ENCODE measurements at regions not wholly inside any gene's neighbourhood (a gene's known extent, or its start where the extent isn't known, plus 50 kb on each side); places are given as distances from the start of the nearest gene placed in this dataset.

DNA sequence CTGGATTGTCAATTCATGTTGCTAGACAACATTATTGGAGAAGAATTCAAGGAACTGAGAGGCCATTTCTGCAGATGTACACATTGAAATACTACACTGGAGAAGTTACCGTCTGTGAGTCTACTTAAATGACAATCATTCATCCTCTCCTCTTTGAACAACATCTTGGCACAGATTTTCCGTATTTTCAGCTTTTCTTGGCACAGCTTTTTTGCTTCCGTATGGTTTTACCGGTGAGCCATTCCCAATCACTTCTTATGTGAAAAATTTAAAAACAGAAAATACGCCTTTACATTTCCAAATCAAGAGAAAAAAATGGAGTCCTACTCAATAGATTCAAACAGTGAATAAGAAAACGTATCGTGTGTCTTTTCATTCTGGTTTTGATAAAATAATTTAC, 1493.7 kb downstream of the AMY1C start:
- no peak overlapping the region for H3K9ac ChIP-seq (ENCODE audit: low read depth in 1 of 2, low read length in 2 of 2)
- no peaks in the 10 kb centered on the region for H3K4me1 ChIP-seq (ENCODE audit: control insufficient read depth in 4 of 4, insufficient read depth in 4 of 4, low read length in 3 of 4)
- DNase-seq (ENCODE audit: low spot score): no peak
- no peaks in the 10 kb centered on the region for H3K27me3 ChIP-seq (ENCODE audit: control insufficient read depth in 4 of 4, insufficient read depth in 4 of 4, low read length in 3 of 4)
- no peak overlapping the region for H3K27ac ChIP-seq (ENCODE audit: low read depth in 1 of 2, low read length in 2 of 2)
- H3K36me3 ChIP-seq (ENCODE audit: control insufficient read depth in 4 of 4, insufficient read depth in 3 of 4, low read depth in 1 of 4, low read length in 3 of 4): no peaks in the 10 kb centered on the region
- no peak for TF ChIP-seq YY1 (IDR thresholded peaks at IDR 0.05)
- TF ChIP-seq GABPA (IDR thresholded peaks at IDR 0.05 in 1 of 2, conservative IDR thresholded peaks at IDR 0.05 in 1 of 2): no peak
- no peak for TF ChIP-seq MAX (IDR thresholded peaks at IDR 0.05)
- WGBS: 80% methylated on average over 7 of the region's 7 CpGs
- no peak overlapping the region for H3K4me3 ChIP-seq (ENCODE audit: low read depth in 1 of 3, low read length in 3 of 3)
- peaks cover 0 to 3% (median 0%) of the 10 kb centered on the region in 4 donors for H3K9me3 ChIP-seq (ENCODE audit: control insufficient read depth in 4 of 4, low read length in 3 of 4)

DNA sequence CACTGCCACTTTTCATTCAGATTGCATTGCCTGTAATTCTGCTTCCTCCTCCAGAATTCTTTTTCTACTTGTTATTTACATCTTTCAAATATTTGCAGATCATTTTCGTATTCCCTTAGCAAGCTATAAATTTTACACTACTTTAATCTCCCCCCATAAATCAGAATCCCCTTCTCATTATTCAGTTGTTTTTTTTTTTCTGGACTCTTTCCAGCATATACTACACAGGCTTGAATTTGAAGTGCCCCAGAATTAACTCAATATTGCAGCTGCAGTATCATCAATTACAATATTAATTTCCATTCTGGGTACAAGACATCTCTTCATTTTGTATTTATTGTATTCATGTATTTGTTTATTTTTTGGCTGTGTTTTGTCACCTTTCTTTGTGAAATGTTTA, 1494.3 kb downstream of the AMY1C start:
- no peak for DNase-seq (ENCODE audit: low spot score)
- peaks cover 0 to 3% (median 0%) of the 10 kb centered on the region in 4 donors for H3K9me3 ChIP-seq (ENCODE audit: control insufficient read depth in 4 of 4, low read length in 3 of 4)
- no peaks in the 10 kb centered on the region for H3K27me3 ChIP-seq (ENCODE audit: control insufficient read depth in 4 of 4, insufficient read depth in 4 of 4, low read length in 3 of 4)
- no peak overlapping the region for H3K9ac ChIP-seq (ENCODE audit: low read depth in 1 of 2, low read length in 2 of 2)
- H3K4me1 ChIP-seq (ENCODE audit: control insufficient read depth in 4 of 4, insufficient read depth in 4 of 4, low read length in 3 of 4): no peaks in the 10 kb centered on the region
- no peak overlapping the region for H3K4me3 ChIP-seq (ENCODE audit: low read depth in 1 of 3, low read length in 3 of 3)
- H3K36me3 ChIP-seq (ENCODE audit: control insufficient read depth in 4 of 4, insufficient read depth in 3 of 4, low read depth in 1 of 4, low read length in 3 of 4): no peaks in the 10 kb centered on the region
- H3K27ac ChIP-seq (ENCODE audit: low read depth in 1 of 2, low read length in 2 of 2): no peak overlapping the region
- TF ChIP-seq, protein P1, sequence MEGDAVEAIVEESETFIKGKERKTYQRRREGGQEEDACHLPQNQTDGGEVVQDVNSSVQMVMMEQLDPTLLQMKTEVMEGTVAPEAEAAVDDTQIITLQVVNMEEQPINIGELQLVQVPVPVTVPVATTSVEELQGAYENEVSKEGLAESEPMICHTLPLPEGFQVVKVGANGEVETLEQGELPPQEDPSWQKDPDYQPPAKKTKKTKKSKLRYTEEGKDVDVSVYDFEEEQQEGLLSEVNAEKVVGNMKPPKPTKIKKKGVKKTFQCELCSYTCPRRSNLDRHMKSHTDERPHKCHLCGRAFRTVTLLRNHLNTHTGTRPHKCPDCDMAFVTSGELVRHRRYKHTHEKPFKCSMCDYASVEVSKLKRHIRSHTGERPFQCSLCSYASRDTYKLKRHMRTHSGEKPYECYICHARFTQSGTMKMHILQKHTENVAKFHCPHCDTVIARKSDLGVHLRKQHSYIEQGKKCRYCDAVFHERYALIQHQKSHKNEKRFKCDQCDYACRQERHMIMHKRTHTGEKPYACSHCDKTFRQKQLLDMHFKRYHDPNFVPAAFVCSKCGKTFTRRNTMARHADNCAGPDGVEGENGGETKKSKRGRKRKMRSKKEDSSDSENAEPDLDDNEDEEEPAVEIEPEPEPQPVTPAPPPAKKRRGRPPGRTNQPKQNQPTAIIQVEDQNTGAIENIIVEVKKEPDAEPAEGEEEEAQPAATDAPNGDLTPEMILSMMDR (IDR thresholded peaks at IDR 0.05; ENCODE audit: low read depth, low read length, missing input control): no peak
- TF ChIP-seq MAX (IDR thresholded peaks at IDR 0.05) (no peak), RAD21 (IDR thresholded peaks at IDR 0.05) (no peak), TAF1 (conservative IDR thresholded peaks at IDR 0.05) (no peak), GABPA (IDR thresholded peaks at IDR 0.05 in 1 of 2, conservative IDR thresholded peaks at IDR 0.05 in 1 of 2) (no peak), JUND (IDR thresholded peaks at IDR 0.05) (no peak)
- TF ChIP-seq, protein P2, sequence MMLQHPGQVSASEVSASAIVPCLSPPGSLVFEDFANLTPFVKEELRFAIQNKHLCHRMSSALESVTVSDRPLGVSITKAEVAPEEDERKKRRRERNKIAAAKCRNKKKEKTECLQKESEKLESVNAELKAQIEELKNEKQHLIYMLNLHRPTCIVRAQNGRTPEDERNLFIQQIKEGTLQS (IDR thresholded peaks at IDR 0.05): no peak
- WGBS: 16% methylated on average over 1 of the region's 1 CpG

- Histone ChIP-seq H3K27me3 (ENCODE audit: control insufficient read depth in 4 of 4, insufficient read depth in 4 of 4, low read length in 3 of 4) (no peaks in the 10 kb centered on the region), H3K4me3 (ENCODE audit: low read depth in 1 of 3, low read length in 3 of 3) (no peak overlapping the region), H3K4me1 (ENCODE audit: control insufficient read depth in 4 of 4, insufficient read depth in 4 of 4, low read length in 3 of 4) (no peaks in the 10 kb centered on the region), H3K27ac (ENCODE audit: low read depth in 1 of 2, low read length in 2 of 2) (no peak overlapping the region), H3K9ac (ENCODE audit: low read depth in 1 of 2, low read length in 2 of 2) (no peak overlapping the region), H3K9me3 (ENCODE audit: control insufficient read depth in 4 of 4, low read length in 3 of 4) (no peaks in the 10 kb centered on the region), H3K36me3 (ENCODE audit: control insufficient read depth in 4 of 4, insufficient read depth in 3 of 4, low read depth in 1 of 4, low read length in 3 of 4) (no peaks in the 10 kb centered on the region)
- DNase-seq (ENCODE audit: low spot score): no peak
- 54% methylated on average over 1 of the region's 1 CpG for WGBS
- no peak for TF ChIP-seq HNF4G (IDR thresholded peaks at IDR 0.05)
- no peak for TF ChIP-seq FOXA1 (IDR thresholded peaks at IDR 0.05)
- TF ChIP-seq, protein P1 (IDR thresholded peaks at IDR 0.05; ENCODE audit: low read depth, low read length, missing input control): no peak
- no peak for TF ChIP-seq NR2F2 (IDR thresholded peaks at IDR 0.05)
- no peak for TF ChIP-seq JUND (IDR thresholded peaks at IDR 0.05)
- TF ChIP-seq, protein P3, sequence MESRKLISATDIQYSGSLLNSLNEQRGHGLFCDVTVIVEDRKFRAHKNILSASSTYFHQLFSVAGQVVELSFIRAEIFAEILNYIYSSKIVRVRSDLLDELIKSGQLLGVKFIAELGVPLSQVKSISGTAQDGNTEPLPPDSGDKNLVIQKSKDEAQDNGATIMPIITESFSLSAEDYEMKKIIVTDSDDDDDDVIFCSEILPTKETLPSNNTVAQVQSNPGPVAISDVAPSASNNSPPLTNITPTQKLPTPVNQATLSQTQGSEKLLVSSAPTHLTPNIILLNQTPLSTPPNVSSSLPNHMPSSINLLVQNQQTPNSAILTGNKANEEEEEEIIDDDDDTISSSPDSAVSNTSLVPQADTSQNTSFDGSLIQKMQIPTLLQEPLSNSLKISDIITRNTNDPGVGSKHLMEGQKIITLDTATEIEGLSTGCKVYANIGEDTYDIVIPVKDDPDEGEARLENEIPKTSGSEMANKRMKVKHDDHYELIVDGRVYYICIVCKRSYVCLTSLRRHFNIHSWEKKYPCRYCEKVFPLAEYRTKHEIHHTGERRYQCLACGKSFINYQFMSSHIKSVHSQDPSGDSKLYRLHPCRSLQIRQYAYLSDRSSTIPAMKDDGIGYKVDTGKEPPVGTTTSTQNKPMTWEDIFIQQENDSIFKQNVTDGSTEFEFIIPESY (IDR thresholded peaks at IDR 0.05): no peak
- TF ChIP-seq, protein P2 (IDR thresholded peaks at IDR 0.05): no peak
- TF ChIP-seq FOXA2 (IDR thresholded peaks at IDR 0.05): no peak
Measured at GRCh38 chr1:105254906-105255305, 1505.2 kb downstream of the AMY1C start.

Data from liver (tissue), 8 donors.